ENCODE measurements at regions not wholly inside any gene's neighbourhood (a gene's known extent, or its start where the extent isn't known, plus 50 kb on each side); places are given as distances from the start of the nearest gene placed in this dataset.

- Histone ChIP-seq H3K9me3 (no peaks in the 10 kb centered on the region), H3K36me3 (no peaks in the 10 kb centered on the region), H3K27ac (no peak overlapping the region), H3K4me1 (no peaks in the 10 kb centered on the region), H3K27me3 (no peaks in the 10 kb centered on the region), H3K4me3 (no peak overlapping the region)
- intact Hi-C loops (cut with DNase I; ENCODE audit: low total_unique reads) (no loop called here), in situ Hi-C loops (cut with MboI; ENCODE audit: low sequenced_read_pairs in 4 of 4) (no loop called here)
- TF ChIP-seq POLR2A (IDR thresholded peaks at IDR 0.05) (no peak), CTCF (IDR thresholded peaks at IDR 0.05 in 4 of 5, conservative IDR thresholded peaks at IDR 0.05 in 1 of 5) (no peak)
- no peak for ATAC-seq
- no peak for DNase-seq
Observed at GRCh38 chr13:60324131-60324530, 72.9 kb upstream of the TDRD3 start.

GRCh38 chr13:60326273-60326672 is 70.7 kb upstream of the TDRD3 start:
- in situ Hi-C loops (cut with MboI; ENCODE audit: low sequenced_read_pairs in 4 of 4) (loop anchor here in 1 of 4 donors (25.0 kb wide), 1 partner anchor 939 kb away; no protein-coding TSS in a partner anchor), intact Hi-C loops (cut with DNase I; ENCODE audit: low total_unique reads) (no loop called here)
- TF ChIP-seq CTCF (IDR thresholded peaks at IDR 0.05 in 4 of 5, conservative IDR thresholded peaks at IDR 0.05 in 1 of 5) (no peak), POLR2A (IDR thresholded peaks at IDR 0.05) (no peak)
- H3K9me3 ChIP-seq: no peaks in the 10 kb centered on the region
- H3K4me1 ChIP-seq: no peaks in the 10 kb centered on the region
- H3K27ac ChIP-seq: no peak overlapping the region
- H3K4me3 ChIP-seq: no peak overlapping the region
- H3K27me3 ChIP-seq: no peaks in the 10 kb centered on the region
- no peak for DNase-seq
- ATAC-seq: no peak
- H3K36me3 ChIP-seq: no peaks in the 10 kb centered on the region

GRCh38 chr13:60327511-60327910 is 69.5 kb upstream of the TDRD3 start:
- in situ Hi-C loops (cut with MboI; ENCODE audit: low sequenced_read_pairs in 4 of 4) (loop anchor here in 1 of 4 donors (25.0 kb wide), 1 partner anchor 940 kb away; no protein-coding TSS in a partner anchor), intact Hi-C loops (cut with DNase I; ENCODE audit: low total_unique reads) (no loop called here)
- ATAC-seq (no peak), DNase-seq (no peak)
- H3K4me3 ChIP-seq: no peak overlapping the region
- no peaks in the 10 kb centered on the region for H3K27me3 ChIP-seq
- no peaks in the 10 kb centered on the region for H3K4me1 ChIP-seq
- H3K9me3 ChIP-seq: no peaks in the 10 kb centered on the region
- H3K36me3 ChIP-seq: no peaks in the 10 kb centered on the region
- H3K27ac ChIP-seq: no peak overlapping the region
- TF ChIP-seq CTCF (IDR thresholded peaks at IDR 0.05 in 4 of 5, conservative IDR thresholded peaks at IDR 0.05 in 1 of 5) (no peak), POLR2A (IDR thresholded peaks at IDR 0.05) (no peak)

GRCh38 chr13:60328073-60328472 is 68.9 kb upstream of the TDRD3 start:
- intact Hi-C loops (cut with DNase I; ENCODE audit: low total_unique reads) (no loop called here), in situ Hi-C loops (cut with MboI; ENCODE audit: low sequenced_read_pairs in 4 of 4) (loop anchor here in 1 of 4 donors (25.0 kb wide), 1 partner anchor 941 kb away; no protein-coding TSS in a partner anchor)
- ATAC-seq (no peak), DNase-seq (no peak)
- no peaks in the 10 kb centered on the region for H3K4me1 ChIP-seq
- H3K27me3 ChIP-seq: no peaks in the 10 kb centered on the region
- no peak overlapping the region for H3K4me3 ChIP-seq
- H3K36me3 ChIP-seq: no peaks in the 10 kb centered on the region
- H3K9me3 ChIP-seq: no peaks in the 10 kb centered on the region
- TF ChIP-seq CTCF (IDR thresholded peaks at IDR 0.05 in 4 of 5, conservative IDR thresholded peaks at IDR 0.05 in 1 of 5) (no peak), POLR2A (IDR thresholded peaks at IDR 0.05) (no peak)
- no peak overlapping the region for H3K27ac ChIP-seq
